Right hindlimb (tissue), 1 donor: ENCODE measurements at regions not wholly inside any gene's neighbourhood (a gene's known extent, or its start where the extent isn't known, plus 50 kb on each side); places are given as distances from the start of the nearest gene placed in this dataset.

Source experiments
- DNase-seq: peaks from one replicate; pipeline ENCODE4 v3.0.0-alpha.2; 2018

- DNase-seq: no peak
Observed at GRCh38 chr10:46229144-46229563, 57.6 kb upstream of the ANTXRL start.

- no peak for DNase-seq
Observed at GRCh38 chr10:46230615-46231014, 56.2 kb upstream of the ANTXRL start.

- no peak for DNase-seq
Observed at GRCh38 chr10:46231087-46231486, 55.7 kb upstream of the ANTXRL start.

GRCh38 chr10:46232084-46232483 lies 54.7 kb upstream of the ANTXRL start:
- no peak for DNase-seq

- no peak for DNase-seq
Observed at GRCh38 chr10:46232666-46233065, 54.1 kb upstream of the ANTXRL start.

- DNase-seq: no peak
Observed at GRCh38 chr10:46233181-46233580, 53.6 kb upstream of the ANTXRL start.

GRCh38 chr10:46234026-46234425 lies 52.8 kb upstream of the ANTXRL start:
- DNase-seq: no peak

GRCh38 chr10:46234431-46235060 lies 52.3 kb upstream of the ANTXRL start:
- DNase-seq: no peak

- no peak for DNase-seq
Observed at GRCh38 chr10:46235705-46236545, 50.9 kb upstream of the ANTXRL start.

- no peak for DNase-seq
Observed at GRCh38 chr10:46236546-46236887, 50.3 kb upstream of the ANTXRL start.

GRCh38 chr10:46236941-46237681 lies 49.7 kb upstream of the ANTXRL start:
- no peak for DNase-seq
